Glutamatergic neuron (in vitro differentiated cells): ENCODE measurements at regions not wholly inside any gene's neighbourhood (a gene's known extent, or its start where the extent isn't known, plus 50 kb on each side); places are given as distances from the start of the nearest gene placed in this dataset.
"Not testable (repeated sequence)": the region's sequence is repeated elsewhere in the genome, so short reads cannot be mapped to it uniquely, and the experiment has no call there.

Experiments
- DNase-seq: peaks from one replicate; pipeline ENCODE4 v3.0.0; 2022
- H3K27ac Mint-ChIP-seq: one replicate; pipeline ENCODE4 v1.8.0; 2020; ENCODE audit warnings: mild to moderate bottlenecking, mixed read lengths, inconsistent platforms; ENCODE audit not compliant: unreplicated experiment
- H3K27me3 Mint-ChIP-seq: one replicate; pipeline ENCODE4 v1.8.0; 2020; ENCODE audit warnings: mild to moderate bottlenecking, moderate library complexity, mixed read lengths, inconsistent platforms; ENCODE audit not compliant: unreplicated experiment
- H3K36me3 Mint-ChIP-seq: one replicate; pipeline ENCODE4 v1.8.0; 2020; ENCODE audit warnings: mild to moderate bottlenecking, mixed read lengths, inconsistent platforms; ENCODE audit not compliant: unreplicated experiment
- H3K4me1 Mint-ChIP-seq: one replicate; pipeline ENCODE4 v1.8.0; 2020; ENCODE audit warnings: mild to moderate bottlenecking, low read depth, mixed read lengths, inconsistent platforms; ENCODE audit not compliant: unreplicated experiment
- H3K4me3 Mint-ChIP-seq: one replicate; pipeline ENCODE4 v1.8.0; 2020; ENCODE audit warnings: mild to moderate bottlenecking, mixed read lengths, inconsistent platforms; ENCODE audit not compliant: unreplicated experiment
- H3K9me3 Mint-ChIP-seq: one replicate; pipeline ENCODE4 v1.8.0; 2020; ENCODE audit warnings: mild to moderate bottlenecking, moderate library complexity, mixed read lengths, inconsistent platforms; ENCODE audit not compliant: unreplicated experiment
- CTCF ChIP-seq: fragments of 200-600 bp; sonication (generic); IDR thresholded peaks from one replicate; pipeline ENCODE4 v1.5.0; 2021; ENCODE audit not compliant: partially characterized antibody, unreplicated experiment

- no peak overlapping the region for H3K27ac Mint-ChIP-seq
- DNase-seq: no peak
- H3K4me1 Mint-ChIP-seq: peaks cover 39% of the 10 kb centered on the region
Measured at GRCh38 chr12:124699909-124700308, 132.5 kb upstream of the NCOR2 start.

GRCh38 chr12:124698998-124699305, 131.5 kb upstream of the NCOR2 start:
- Mint-ChIP-seq H3K27ac (no peak overlapping the region), H3K9me3 (peaks cover 10% of the 10 kb centered on the region), H3K4me3 (no peak overlapping the region), H3K36me3 (no peaks in the 10 kb centered on the region), H3K27me3 (peaks cover 17% of the 10 kb centered on the region), H3K4me1 (peaks cover 41% of the 10 kb centered on the region)
- DNase-seq: no peak
- no peak for TF ChIP-seq CTCF

More at GRCh38 chr12:124699909-124700308, 132.5 kb upstream of the NCOR2 start:
- Mint-ChIP-seq H3K4me3 (no peak overlapping the region), H3K9me3 (peaks cover 7% of the 10 kb centered on the region), H3K36me3 (no peaks in the 10 kb centered on the region), H3K27me3 (peaks cover 11% of the 10 kb centered on the region)
- no peak for TF ChIP-seq CTCF

- H3K27ac Mint-ChIP-seq: peak overlapping the region; percentile 48
- peaks cover 10% of the 10 kb centered on the region for H3K9me3 Mint-ChIP-seq
- H3K4me1 Mint-ChIP-seq: peaks cover 38% of the 10 kb centered on the region
- H3K4me3 Mint-ChIP-seq: no peak overlapping the region
- H3K27me3 Mint-ChIP-seq: peaks cover 17% of the 10 kb centered on the region
- H3K36me3 Mint-ChIP-seq: no peaks in the 10 kb centered on the region
- no peak for TF ChIP-seq CTCF
- no peak for DNase-seq
Measured at GRCh38 chr12:124698211-124698997, 131.0 kb upstream of the NCOR2 start.

- H3K36me3 Mint-ChIP-seq, DNase-seq, H3K27ac Mint-ChIP-seq, H3K4me3 Mint-ChIP-seq: not testable (repeated sequence)
- H3K9me3 Mint-ChIP-seq: peaks cover 12% of the 10 kb centered on the region
- H3K27me3 Mint-ChIP-seq: peaks cover 17% of the 10 kb centered on the region
- H3K4me1 Mint-ChIP-seq: peaks cover 37% of the 10 kb centered on the region
Measured at GRCh38 chr12:124697722-124698121, 130.3 kb upstream of the NCOR2 start.

- H3K9me3 Mint-ChIP-seq: peaks cover 12% of the 10 kb centered on the region
- peaks cover 14% of the 10 kb centered on the region for H3K27me3 Mint-ChIP-seq
- H3K36me3 Mint-ChIP-seq: no peaks in the 10 kb centered on the region
- peak overlapping the region; percentile 49 for H3K27ac Mint-ChIP-seq
- H3K4me3 Mint-ChIP-seq: no peak overlapping the region
- no peak for TF ChIP-seq CTCF
- H3K4me1 Mint-ChIP-seq: peaks cover 35% of the 10 kb centered on the region
- DNase-seq: peak; percentile 52
Measured at GRCh38 chr12:124696693-124697476, 129.5 kb upstream of the NCOR2 start.
